ENCODE measurements at regions not wholly inside any gene's neighbourhood (a gene's known extent, or its start where the extent isn't known, plus 50 kb on each side); places are given as distances from the start of the nearest gene placed in this dataset. TPM values are rescaled to one million over a fixed set of nuclear protein-coding genes. Genes with fewer than 3 reads are reported as not detected.
"Not testable (repeated sequence)": the region's sequence is repeated elsewhere in the genome, so short reads cannot be mapped to it uniquely, and the experiment has no call there.

DNA sequence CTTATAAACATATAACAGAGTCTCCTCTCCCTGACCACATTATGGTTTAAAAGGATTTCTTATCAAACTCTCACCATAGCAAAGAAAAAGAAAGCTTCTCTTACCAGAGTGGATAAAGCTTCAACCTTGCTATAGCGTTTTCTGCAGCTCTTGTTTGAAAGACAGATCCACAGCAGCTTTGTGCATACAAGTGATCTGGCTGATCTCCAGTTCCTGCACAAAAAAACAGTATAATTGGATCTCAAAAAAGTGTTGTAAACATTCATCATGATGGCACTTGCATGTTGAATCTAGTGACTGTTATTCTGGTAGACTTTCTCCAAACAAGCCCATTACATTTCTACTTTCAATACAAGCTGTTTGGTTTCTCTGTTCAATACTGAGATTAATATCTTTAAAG is 178.9 kb upstream of the MGAT4C start:
- DNase-seq (ENCODE audit: low spot score) = no peak

DNA sequence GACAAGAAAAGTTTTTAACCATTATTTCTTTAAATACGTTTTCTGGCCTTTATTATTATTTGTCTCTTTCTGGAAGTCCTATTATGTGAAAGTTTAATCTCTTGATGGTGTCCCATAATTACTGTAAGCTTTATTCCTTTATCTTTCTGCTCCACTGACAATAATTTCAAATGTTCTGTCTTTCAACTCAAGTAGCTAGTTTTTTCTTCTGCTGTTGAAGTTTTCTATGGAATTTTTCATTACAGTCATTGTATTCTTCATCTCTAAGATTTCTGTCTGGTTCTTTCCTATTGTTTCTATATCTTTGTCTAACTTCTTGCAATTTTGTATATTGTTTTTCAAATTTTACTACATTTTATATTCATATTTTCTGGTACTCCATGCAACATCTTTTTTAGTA is 173.6 kb upstream of the MGAT4C start:
- no peak for DNase-seq (ENCODE audit: low spot score)

DNA sequence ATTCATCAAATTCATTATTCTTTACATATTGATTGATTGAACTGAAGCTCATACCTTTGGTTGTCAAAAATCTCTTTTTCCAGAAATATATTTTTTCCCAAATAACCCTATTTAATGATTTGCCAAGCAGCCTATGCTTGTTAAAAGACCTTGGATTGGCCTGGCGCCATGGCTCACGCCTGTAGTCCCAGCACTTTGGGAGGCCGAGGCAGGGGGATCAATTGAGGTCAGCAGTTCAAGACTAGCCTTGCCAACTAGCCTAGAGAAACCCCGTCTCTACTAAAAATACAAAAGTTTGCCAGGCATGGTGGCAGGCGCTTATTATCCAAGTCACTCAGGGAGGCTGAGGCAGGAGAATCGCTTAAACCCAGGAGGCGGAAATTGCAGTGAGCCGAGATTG is 165.1 kb upstream of the MGAT4C start:
- DNase-seq (ENCODE audit: low spot score) = no peak

DNA sequence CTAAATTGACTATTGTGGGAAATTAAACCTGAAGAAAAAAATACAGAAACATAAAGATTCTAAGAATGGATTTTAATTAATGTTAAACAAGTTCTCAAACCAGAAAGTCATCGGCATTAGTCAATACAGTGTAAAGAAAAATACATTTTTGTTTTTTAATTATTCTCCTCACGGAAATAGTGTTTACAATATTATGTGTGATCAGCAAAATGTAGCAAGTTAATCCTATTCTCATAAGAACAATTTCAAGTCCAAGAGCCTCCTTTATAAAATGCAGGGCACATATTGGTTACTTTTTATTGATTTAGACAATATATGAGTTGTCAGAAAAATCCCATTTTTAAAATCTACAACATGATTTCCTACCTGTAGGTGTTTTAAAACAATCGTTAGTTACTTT is 158.0 kb upstream of the MGAT4C start:
- no peak for DNase-seq (ENCODE audit: low spot score)

DNA sequence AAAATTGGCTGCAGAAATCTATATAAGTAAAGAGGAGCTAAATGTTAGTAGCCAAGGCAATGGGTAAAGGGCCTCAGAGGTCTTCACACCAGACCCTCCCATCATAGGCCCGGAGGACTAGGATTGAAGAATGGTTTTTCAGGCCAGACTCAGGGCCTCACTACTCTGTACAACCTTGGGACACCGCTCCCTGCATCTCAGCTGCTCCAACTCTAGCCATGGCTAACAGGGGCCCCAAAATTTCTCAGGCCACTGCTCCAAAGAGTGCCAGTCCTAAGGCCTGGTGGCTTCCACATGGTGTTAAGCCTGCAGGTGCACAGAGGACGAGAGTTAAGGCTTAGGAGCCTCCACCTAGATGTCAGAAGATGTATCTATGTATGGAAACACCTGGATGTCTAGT is 155.5 kb upstream of the MGAT4C start:
- DNase-seq (ENCODE audit: low spot score) = no peak

DNA sequence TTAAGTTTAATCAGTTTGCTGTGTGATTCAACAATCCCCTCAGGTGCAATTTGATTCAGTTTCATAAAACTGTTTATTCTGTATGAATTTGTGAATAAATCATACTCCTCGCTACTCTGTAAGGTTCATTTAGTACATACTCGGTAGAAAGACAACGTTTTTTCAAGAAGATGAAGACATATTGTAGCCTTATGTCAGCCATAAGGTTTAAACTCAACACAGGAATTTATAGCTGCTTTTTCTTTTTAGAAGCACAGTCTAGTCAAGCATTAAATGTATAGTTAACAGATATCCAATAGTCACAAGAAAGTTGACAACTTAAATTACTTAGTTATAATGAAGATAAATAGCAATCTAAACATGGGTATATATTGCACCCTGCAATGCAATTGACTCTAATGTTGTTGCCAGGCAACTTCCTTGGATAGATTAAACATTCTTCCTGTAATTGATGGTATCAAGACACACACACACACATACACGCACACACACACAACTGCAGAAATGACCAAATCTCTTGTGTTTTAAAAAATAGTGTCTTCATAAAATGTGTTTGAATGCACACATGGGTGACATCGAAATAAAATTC is 151.5 kb upstream of the MGAT4C start:
- no peak for DNase-seq (ENCODE audit: low spot score)

DNA sequence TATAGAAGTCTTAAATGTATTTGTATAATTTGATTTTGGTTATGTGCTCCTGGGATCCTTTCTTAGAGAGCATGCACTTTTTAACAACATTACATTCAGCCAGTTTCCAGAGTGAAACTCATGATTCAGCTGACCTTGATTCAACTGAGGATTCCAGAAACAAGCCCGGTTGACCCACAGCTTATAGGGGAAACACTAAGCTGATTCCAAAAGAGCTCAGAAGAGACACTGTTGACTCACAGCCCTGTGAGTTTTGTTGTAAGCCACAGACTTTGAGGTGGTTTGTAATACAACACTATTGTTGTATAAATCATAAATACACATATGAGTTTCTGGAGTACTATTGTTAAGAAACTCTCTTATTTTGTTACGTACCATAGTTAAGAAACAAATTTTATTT is 133.8 kb upstream of the MGAT4C start:
- DNase-seq (ENCODE audit: low spot score) = no peak

DNA sequence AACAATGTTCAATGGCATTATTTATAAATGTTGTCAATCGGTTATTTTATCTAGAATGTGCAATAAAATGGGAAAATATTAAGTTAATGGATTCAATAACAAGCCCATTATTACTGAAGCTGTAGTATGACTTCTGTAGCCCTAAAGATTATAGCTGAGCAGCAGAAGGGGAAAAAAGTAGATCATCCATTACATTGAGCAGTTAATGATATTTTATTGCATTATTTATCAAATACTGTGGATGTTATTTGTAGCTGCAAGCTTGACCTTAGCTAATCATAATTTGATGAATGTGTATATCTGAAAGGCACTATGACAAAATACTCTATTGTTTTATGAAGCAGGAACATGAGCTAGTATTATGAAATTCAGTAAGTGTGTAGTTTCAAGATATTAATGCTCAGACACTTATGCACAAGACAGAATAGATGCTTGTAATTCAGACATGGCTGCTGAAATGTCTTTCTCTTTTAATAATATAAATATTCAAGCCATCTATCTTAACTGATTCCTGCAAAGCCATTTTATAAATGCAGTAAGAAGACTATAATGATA is 131.5 kb upstream of the MGAT4C start:
- no peak for DNase-seq (ENCODE audit: low spot score)

DNA sequence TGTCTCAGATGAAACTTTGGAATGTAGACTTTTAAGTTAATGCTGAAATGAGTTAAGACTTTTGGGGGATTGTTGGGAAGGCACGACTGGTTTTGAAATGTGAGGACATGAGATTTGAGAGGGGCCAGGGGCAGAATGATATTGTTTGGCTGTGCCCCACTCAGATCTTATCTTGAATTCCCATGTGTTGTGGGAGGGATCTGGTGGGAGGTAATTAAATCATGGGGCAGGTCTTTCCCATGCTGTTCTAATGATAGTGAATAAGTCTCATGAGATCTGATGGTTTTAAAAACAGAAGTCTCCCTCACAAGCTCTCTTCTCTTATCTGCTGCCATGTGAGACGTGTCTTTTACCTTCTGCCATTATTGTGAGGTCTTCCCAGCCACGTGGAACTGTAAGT is 127.6 kb upstream of the MGAT4C start:
- not testable (repeated sequence) for DNase-seq (ENCODE audit: low spot score)

DNA sequence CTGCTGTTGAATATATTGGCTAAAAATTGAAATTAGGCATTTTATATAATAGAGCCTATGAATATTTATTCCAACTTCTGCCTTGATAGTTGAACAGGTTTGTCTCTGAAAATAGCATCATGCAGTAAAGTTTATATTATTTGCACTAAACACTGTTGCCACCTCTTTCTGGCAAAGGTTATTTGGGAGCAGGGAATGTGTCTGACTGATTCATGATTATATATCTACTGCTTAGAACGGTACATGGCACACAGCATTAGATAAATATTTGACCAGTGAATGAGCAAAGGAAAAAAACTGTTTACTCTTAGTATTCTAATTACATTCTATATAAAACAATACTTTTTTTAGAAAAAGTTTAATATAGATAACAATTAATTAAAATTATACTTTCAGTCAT is 123.1 kb upstream of the MGAT4C start:
- DNase-seq (ENCODE audit: low spot score) = no peak

DNA sequence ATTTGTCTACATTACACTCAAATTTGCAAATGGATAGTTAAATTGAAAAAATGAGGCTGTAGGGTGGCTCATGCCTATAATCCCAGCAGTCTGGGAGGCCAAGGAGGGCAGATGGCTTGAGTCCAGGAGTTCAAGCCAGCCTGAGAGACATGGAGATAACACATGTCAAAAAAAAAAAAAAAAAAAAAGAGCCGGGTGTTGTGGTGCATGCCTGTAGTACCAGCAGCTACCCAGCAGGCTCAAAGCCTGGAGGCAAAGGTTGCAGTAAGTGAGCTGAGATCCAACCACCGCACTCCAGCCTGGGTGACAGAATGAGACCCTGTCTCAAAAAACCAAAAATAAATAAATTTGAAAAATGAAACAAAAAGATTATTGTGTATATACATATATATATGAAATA is 119.9 kb upstream of the MGAT4C start:
- no peak for DNase-seq (ENCODE audit: low spot score)

DNA sequence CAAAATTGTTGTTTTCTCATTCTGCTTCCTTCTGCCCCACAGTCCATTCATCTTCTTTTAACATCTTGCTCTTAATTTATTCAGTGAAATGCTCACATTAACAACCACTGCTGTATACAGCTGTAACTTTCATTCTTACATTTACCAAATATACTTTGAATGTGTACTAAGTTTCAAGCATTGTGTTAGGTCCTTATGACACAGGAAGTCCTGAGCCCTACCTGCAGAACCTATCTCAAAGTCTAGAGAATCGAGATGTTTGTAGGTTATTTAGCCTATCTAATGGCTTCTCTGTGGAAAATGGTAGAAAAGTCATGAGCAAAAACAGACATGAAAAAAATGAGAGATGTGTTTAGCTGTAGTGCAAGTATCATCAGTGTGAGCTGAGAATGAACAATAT is 117.6 kb upstream of the MGAT4C start:
- no peak for DNase-seq (ENCODE audit: low spot score)

DNA sequence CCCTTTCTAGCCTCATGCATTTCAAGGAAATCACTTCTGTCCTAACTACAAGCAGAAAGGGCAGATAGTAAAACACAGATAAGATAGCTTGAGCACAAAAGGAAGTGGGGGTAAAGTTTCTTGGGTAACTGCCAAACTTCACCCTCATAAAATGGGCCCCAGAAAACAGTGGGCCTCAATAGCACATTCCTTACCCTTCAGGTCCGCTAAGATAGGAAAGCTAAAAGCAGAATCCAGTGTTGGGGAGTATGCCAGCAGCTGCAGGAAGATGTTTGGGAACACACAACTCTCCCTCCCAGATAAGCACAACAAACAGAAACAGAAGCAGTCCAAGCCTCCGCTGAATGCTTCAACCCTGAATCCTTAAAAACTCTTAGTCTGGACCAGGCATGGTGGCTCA is 110.9 kb upstream of the MGAT4C start:
- DNase-seq (ENCODE audit: low spot score) = peak; percentile 19

DNA sequence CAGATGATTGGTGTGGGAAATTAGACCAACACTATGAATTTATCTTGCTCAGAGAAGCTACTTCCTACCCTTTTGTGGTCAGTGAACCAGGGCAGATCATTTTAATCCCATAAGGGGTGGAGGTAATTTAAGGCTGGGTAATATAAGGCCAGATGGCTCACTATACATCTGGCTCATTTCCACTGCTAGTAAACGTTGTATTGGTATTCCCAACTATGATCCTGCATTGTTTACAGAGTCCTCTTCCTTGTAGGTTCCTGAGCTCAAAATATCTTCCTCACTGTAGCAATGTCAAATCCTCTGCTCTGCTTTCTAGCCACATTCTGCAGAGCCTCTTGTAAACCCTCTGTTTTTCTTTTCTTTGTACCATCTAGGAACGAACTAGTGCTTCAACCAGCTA is 93.0 kb upstream of the MGAT4C start:
- DNase-seq (ENCODE audit: low spot score) = no peak

DNA sequence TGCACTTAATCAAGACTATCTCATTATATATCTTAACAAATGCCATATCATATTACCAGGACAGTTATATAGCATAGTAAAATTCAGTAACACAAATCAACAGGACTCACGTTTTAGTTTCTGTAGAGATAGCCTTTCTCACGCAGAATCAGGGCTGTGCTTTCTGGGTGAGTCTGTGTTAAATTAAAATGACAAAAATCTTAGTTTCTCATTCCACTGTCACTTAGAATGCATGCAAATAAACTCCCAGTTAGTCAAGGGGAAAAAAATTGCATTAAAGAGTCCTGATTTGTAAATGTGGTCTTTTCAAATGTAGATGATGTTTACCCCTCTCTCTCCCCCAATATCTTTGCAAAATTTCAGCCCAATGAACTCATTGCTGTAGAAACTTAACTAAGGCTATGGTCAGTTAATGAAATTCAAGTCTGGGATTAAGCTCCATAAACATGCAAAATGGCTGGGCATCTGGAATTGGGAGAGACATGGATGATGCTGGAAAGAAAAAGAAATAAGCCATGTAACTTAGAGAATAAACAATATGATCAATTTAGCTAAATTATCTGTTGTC is 77.8 kb upstream of the MGAT4C start:
- no peak for DNase-seq (ENCODE audit: low spot score)

DNA sequence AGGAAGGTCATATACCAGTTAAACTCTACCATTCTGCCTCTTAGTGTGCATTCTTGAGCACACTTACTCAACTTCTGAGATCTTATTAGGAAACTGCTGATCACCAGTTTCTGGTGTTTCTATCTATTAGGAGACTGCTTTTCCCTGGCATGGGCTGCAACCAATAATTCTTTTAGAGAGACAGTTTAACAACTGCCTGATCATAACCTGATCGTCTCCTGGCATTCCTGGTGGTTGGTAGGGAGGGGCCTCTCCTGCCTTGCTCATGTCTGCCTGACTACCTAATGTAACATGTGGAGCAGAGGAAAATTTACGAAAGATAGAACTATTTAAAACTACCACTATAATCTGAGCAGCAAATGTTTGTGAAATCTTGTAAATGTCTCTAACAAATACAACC is 75.3 kb upstream of the MGAT4C start:
- no peak for DNase-seq (ENCODE audit: low spot score)

DNA sequence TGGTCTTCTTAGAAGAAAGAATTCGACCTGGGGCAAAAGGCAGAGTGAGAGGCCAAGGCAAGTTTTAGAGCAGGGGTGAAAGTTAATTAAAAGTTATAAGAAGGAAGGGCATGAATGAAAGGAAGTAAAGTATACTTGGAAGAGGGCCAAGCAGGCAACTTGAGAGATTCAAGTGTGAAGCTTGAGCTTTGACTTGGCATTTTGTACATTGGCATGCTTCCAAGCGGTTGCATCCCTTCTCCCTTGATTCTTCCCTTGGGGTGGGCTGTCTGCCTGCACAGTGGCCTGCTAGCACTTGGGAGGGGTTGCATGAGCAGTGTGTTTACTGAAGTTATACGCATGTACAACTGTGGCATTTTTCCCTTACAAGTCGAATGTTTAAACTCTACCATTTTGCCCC is 74.8 kb upstream of the MGAT4C start:
- no peak for DNase-seq (ENCODE audit: low spot score)

DNA sequence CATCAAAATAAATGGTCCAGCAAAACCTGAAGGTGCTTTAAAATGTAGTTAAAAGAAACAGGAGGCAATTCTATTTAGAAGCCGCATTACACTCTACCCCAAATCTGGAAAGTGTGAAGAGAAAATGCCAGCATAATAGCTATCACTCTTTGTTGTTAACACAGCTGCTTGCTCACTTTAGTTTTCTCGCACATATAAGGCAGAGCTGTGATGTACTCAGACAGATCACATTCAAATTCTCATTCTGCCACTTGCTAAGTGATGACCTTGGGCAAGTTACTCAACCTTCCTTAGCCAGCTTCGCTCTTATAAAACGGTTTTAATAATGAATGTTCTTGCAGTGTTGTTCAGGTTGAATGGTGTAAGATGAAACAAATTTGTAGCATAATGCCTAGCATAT is 56.0 kb upstream of the MGAT4C start:
- no peak for DNase-seq (ENCODE audit: low spot score)

Small RNAs in the stretch of these regions (small RNA-seq; reads per million reads assigned to genes)
- gene AC079598.2 (not detected), gene AC079598.3 (not detected), gene AC079598.4 (not detected), gene CYCSP30 (not detected)
